Uterus (tissue), 2 donors: ENCODE measurements at regions not wholly inside any gene's neighbourhood (a gene's known extent, or its start where the extent isn't known, plus 50 kb on each side); places are given as distances from the start of the nearest gene placed in this dataset.

Experiments used
- POLR2A ChIP-seq, 2 donors: fragments of 450-650 bp; IDR thresholded peaks; one replicate each; pipeline ENCODE4 v1.6.1; 2016; ENCODE audit warnings: antibody characterized with exemption in 2 of 2, mild to moderate bottlenecking in 1 of 2, moderate library complexity in 1 of 2
- TF ChIP-seq, protein P1 (sequence below), 4 experiments: fragments of 200-600 bp in 2 of 4; fragments of 450-650 bp in 2 of 4; sonication (generic) in 2 of 4; IDR thresholded peaks; one replicate each; pipeline ENCODE4 v1.5.1; 2016 to 2019; ENCODE audit warnings: antibody characterized with exemption in 4 of 4, mild to moderate bottlenecking in 2 of 4, moderate library complexity in 1 of 4

DNA sequence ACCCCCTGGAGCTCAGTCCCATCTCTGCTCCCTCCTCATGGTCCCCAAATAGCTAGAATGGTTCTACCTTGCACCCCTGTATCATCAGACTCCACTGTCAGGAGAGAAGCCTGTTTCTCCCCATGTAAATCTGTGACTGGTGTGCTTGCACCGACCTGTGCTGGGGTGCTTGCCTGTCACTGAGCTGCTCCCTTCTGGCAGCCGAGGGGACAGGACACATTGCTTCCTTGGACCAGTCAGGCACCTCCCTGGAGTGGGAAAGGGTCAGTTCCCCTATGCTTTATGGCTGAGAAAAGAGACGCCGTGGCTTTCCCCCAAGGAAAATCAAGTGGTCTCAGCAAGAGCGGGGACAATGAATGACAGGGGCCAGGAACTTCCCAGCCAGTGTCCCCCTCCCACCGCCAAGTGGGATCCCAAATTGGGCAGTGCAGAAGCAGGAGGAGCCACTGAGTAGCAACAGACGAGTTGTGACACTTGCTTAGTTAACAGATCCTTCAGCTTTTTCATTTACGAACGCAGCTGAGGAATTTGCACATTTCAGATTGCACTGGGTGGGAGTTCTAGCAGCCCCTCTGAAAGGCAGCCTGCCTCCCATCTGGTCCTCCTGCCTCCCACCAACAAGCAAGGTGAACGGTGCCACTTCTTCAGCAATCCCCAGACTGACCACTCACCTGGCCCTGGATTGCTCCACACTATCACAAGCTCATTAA, 156.4 kb downstream of the KATNIP start:
- TF ChIP-seq POLR2A (IDR thresholded peaks at IDR 0.05), result no peak
- TF ChIP-seq, protein P1, sequence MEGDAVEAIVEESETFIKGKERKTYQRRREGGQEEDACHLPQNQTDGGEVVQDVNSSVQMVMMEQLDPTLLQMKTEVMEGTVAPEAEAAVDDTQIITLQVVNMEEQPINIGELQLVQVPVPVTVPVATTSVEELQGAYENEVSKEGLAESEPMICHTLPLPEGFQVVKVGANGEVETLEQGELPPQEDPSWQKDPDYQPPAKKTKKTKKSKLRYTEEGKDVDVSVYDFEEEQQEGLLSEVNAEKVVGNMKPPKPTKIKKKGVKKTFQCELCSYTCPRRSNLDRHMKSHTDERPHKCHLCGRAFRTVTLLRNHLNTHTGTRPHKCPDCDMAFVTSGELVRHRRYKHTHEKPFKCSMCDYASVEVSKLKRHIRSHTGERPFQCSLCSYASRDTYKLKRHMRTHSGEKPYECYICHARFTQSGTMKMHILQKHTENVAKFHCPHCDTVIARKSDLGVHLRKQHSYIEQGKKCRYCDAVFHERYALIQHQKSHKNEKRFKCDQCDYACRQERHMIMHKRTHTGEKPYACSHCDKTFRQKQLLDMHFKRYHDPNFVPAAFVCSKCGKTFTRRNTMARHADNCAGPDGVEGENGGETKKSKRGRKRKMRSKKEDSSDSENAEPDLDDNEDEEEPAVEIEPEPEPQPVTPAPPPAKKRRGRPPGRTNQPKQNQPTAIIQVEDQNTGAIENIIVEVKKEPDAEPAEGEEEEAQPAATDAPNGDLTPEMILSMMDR (IDR thresholded peaks at IDR 0.05), result no peak
